Activated T-cell treated with anti-CD3 and anti-CD28 coated beads, Interleukin-2, amount 50 U/mL, for 72 hours (primary cell): ENCODE measurements at regions not wholly inside any gene's neighbourhood (a gene's known extent, or its start where the extent isn't known, plus 50 kb on each side); places are given as distances from the start of the nearest gene placed in this dataset.
"Not testable (repeated sequence)": the region's sequence is repeated elsewhere in the genome, so short reads cannot be mapped to it uniquely, and the experiment has no call there.

Experiments
- ATAC-seq, 2 donors: fragments of 150-1000 bp; cut with Tn5 transposase; replicated peaks in 1 of 2; 2 replicates each; pipeline ENCODE4 v1.10.0; 2021; ENCODE audit warnings: moderate library complexity in 2 of 2, mild to moderate bottlenecking in 1 of 2
- DNase-seq, 2 donors: peaks; one replicate each; pipeline ENCODE4 v3.0.0; 2021 to 2022; ENCODE audit warnings: mixed read lengths in 1 of 2
- H3K27ac Mint-ChIP-seq: one replicate; pipeline ENCODE4 v1.8.0; 2022; ENCODE audit warnings: mild to moderate bottlenecking, moderate library complexity, mixed read lengths
- H3K27me3 Mint-ChIP-seq: one replicate; pipeline ENCODE4 v1.8.0; 2022; ENCODE audit warnings: low read depth, mixed read lengths
- H3K36me3 Mint-ChIP-seq, 2 donors: one replicate each; pipeline ENCODE4 v1.8.0; 2022; ENCODE audit warnings: mixed read lengths in 2 of 2, mild to moderate bottlenecking in 1 of 2; ENCODE audit not compliant: insufficient read depth in 2 of 2
- H3K4me1 Mint-ChIP-seq: one replicate; pipeline ENCODE4 v1.8.0; 2022; ENCODE audit warnings: low read depth, mixed read lengths
- H3K4me3 Mint-ChIP-seq, 2 donors: one replicate each; pipeline ENCODE4 v1.8.0; 2022; ENCODE audit warnings: mild to moderate bottlenecking in 2 of 2, mixed read lengths in 2 of 2, moderate library complexity in 2 of 2
- H3K9me3 Mint-ChIP-seq, 2 donors: one replicate each; pipeline ENCODE4 v1.8.0; 2022; ENCODE audit warnings: mixed read lengths in 2 of 2

- H3K9me3 Mint-ChIP-seq = no peaks in the 10 kb centered on the region
- no peaks in the 10 kb centered on the region for H3K36me3 Mint-ChIP-seq
- no peak overlapping the region for H3K4me3 Mint-ChIP-seq
- DNase-seq (no peak), ATAC-seq (no peak)
- H3K4me1 Mint-ChIP-seq = peaks cover 37% of the 10 kb centered on the region
- no peak overlapping the region for H3K27ac Mint-ChIP-seq
- peaks cover 12% of the 10 kb centered on the region for H3K27me3 Mint-ChIP-seq
Observed at GRCh38 chr14:106166650-106167204, 640.3 kb downstream of the TMEM121 start.

- ATAC-seq (peak; percentile 57 to 73), DNase-seq (peak; percentile 84 to 88)
- not testable (repeated sequence) for H3K27me3 Mint-ChIP-seq, H3K36me3 Mint-ChIP-seq, H3K9me3 Mint-ChIP-seq, H3K27ac Mint-ChIP-seq, H3K4me3 Mint-ChIP-seq
- H3K4me1 Mint-ChIP-seq = peaks cover 44% of the 10 kb centered on the region
Observed at GRCh38 chr14:106170163-106170658, 643.8 kb downstream of the TMEM121 start.

- peak; percentile 46 to 49 for DNase-seq
- Mint-ChIP-seq H3K36me3 (no peaks in the 10 kb centered on the region), H3K4me1 (peaks cover 57% of the 10 kb centered on the region), H3K27ac (no peak overlapping the region), H3K4me3 (peak overlapping the region; percentile 33 to 56), H3K9me3 (no peaks in the 10 kb centered on the region), H3K27me3 (peaks cover 23% of the 10 kb centered on the region)
- ATAC-seq = peak; percentile 29 to 52
Observed at GRCh38 chr14:106174206-106174605, 647.8 kb downstream of the TMEM121 start.

GRCh38 chr14:106177266-106178246 is 651.2 kb downstream of the TMEM121 start:
- peak; percentile 52 to 61 for DNase-seq
- H3K4me1 Mint-ChIP-seq = peaks cover 46% of the 10 kb centered on the region
- H3K27me3 Mint-ChIP-seq = peaks cover 22% of the 10 kb centered on the region
- H3K36me3 Mint-ChIP-seq, H3K9me3 Mint-ChIP-seq, H3K27ac Mint-ChIP-seq: not testable (repeated sequence)
- H3K4me3 Mint-ChIP-seq = peak overlapping the region; percentile 4 to 14
- peak; percentile 99 for ATAC-seq

- H3K4me3 Mint-ChIP-seq = no peak overlapping the region
- H3K9me3 Mint-ChIP-seq = no peaks in the 10 kb centered on the region
- ATAC-seq = no peak
- H3K4me1 Mint-ChIP-seq = peaks cover 45% of the 10 kb centered on the region
- no peak overlapping the region for H3K27ac Mint-ChIP-seq
- no peaks in the 10 kb centered on the region for H3K36me3 Mint-ChIP-seq
- H3K27me3 Mint-ChIP-seq = peaks cover 22% of the 10 kb centered on the region
- no peak for DNase-seq
Observed at GRCh38 chr14:106179761-106180160, 653.4 kb downstream of the TMEM121 start.

- H3K27ac Mint-ChIP-seq, H3K27me3 Mint-ChIP-seq, H3K9me3 Mint-ChIP-seq, H3K36me3 Mint-ChIP-seq: not testable (repeated sequence)
- Mint-ChIP-seq H3K4me3 (peak overlapping the region; percentile 3 to 14), H3K4me1 (peaks cover 32% of the 10 kb centered on the region)
- peak; percentile 90 to 94 for ATAC-seq
- DNase-seq = peak; percentile 68 to 77
Observed at GRCh38 chr14:106184771-106185170, 658.4 kb downstream of the TMEM121 start.

- not testable (repeated sequence) for H3K27me3 Mint-ChIP-seq, H3K27ac Mint-ChIP-seq, H3K36me3 Mint-ChIP-seq, H3K9me3 Mint-ChIP-seq, DNase-seq
- peak in 1 of 2 donors; percentile 25 for ATAC-seq
- Mint-ChIP-seq H3K4me1 (peaks cover 32% of the 10 kb centered on the region), H3K4me3 (peak overlapping the region; percentile 55 to 64)
Observed at GRCh38 chr14:106185174-106185836, 658.9 kb downstream of the TMEM121 start.

GRCh38 chr14:106185837-106186233 is 659.5 kb downstream of the TMEM121 start:
- peaks cover 32% of the 10 kb centered on the region for H3K4me1 Mint-ChIP-seq
- DNase-seq (peak; percentile 70 to 73), ATAC-seq (peak; percentile 71 to 73)
- peak overlapping the region; percentile 55 to 64 for H3K4me3 Mint-ChIP-seq
- H3K36me3 Mint-ChIP-seq = no peaks in the 10 kb centered on the region
- H3K27ac Mint-ChIP-seq = no peak overlapping the region
- H3K9me3 Mint-ChIP-seq = no peaks in the 10 kb centered on the region
- H3K27me3 Mint-ChIP-seq = peaks cover 7% of the 10 kb centered on the region

- ATAC-seq (no peak), DNase-seq (no peak)
- peaks cover 7% of the 10 kb centered on the region for H3K27me3 Mint-ChIP-seq
Observed at GRCh38 chr14:106187216-106187615, 660.8 kb downstream of the TMEM121 start.

GRCh38 chr14:106192701-106193100 is 666.3 kb downstream of the TMEM121 start:
- Mint-ChIP-seq H3K27me3 (peaks cover 11% of the 10 kb centered on the region), H3K4me1 (peaks cover 21% of the 10 kb centered on the region)
- not testable (repeated sequence) for H3K27ac Mint-ChIP-seq, H3K4me3 Mint-ChIP-seq, H3K36me3 Mint-ChIP-seq, H3K9me3 Mint-ChIP-seq
- DNase-seq = peak; percentile 28 to 52
- peak; percentile 77 to 91 for ATAC-seq

More at GRCh38 chr14:106187216-106187615, 660.8 kb downstream of the TMEM121 start:
- Mint-ChIP-seq H3K9me3 (no peaks in the 10 kb centered on the region), H3K27ac (no peak overlapping the region), H3K4me1 (peaks cover 32% of the 10 kb centered on the region), H3K4me3 (no peak overlapping the region), H3K36me3 (no peaks in the 10 kb centered on the region)

GRCh38 chr14:106196459-106196858 is 670.1 kb downstream of the TMEM121 start:
- Mint-ChIP-seq H3K4me1 (peaks cover 34% of the 10 kb centered on the region), H3K27me3 (peaks cover 41% of the 10 kb centered on the region)
- not testable (repeated sequence) for H3K27ac Mint-ChIP-seq, H3K4me3 Mint-ChIP-seq, H3K36me3 Mint-ChIP-seq, H3K9me3 Mint-ChIP-seq, ATAC-seq
- DNase-seq = peak; percentile 75

GRCh38 chr14:106197264-106197663 is 670.9 kb downstream of the TMEM121 start:
- not testable (repeated sequence) for DNase-seq, H3K27ac Mint-ChIP-seq, ATAC-seq, H3K4me3 Mint-ChIP-seq, H3K9me3 Mint-ChIP-seq, H3K36me3 Mint-ChIP-seq
- Mint-ChIP-seq H3K27me3 (peaks cover 49% of the 10 kb centered on the region), H3K4me1 (peaks cover 34% of the 10 kb centered on the region)

GRCh38 chr14:106199097-106199496 is 672.7 kb downstream of the TMEM121 start:
- Mint-ChIP-seq H3K4me1 (peaks cover 22% of the 10 kb centered on the region), H3K4me3 (peak overlapping the region in 1 of 2 donors; percentile 31), H3K27me3 (peaks cover 59% of the 10 kb centered on the region), H3K36me3 (peaks cover 0 to 2% of the 10 kb centered on the region in 2 donors), H3K27ac (no peak overlapping the region), H3K9me3 (no peaks in the 10 kb centered on the region)
- DNase-seq = no peak
- no peak for ATAC-seq
